Trophoblast cell (in vitro differentiated cells and primary cell): ENCODE measurements at regions not wholly inside any gene's neighbourhood (a gene's known extent, or its start where the extent isn't known, plus 50 kb on each side); places are given as distances from the start of the nearest gene placed in this dataset.
A peak's percentile ranks its signal among the peaks of the same experiment; 100 is the strongest.

Experiments
- DNase-seq, 2 donors: peaks; one replicate each; pipeline ENCODE4 v3.0.0-alpha.2; 2016
- H2AFZ ChIP-seq: 2 replicates; pipeline ENCODE4 v1.6.1; 2013; ENCODE audit warnings: low read length, moderate library complexity, mild to moderate bottlenecking; ENCODE audit not compliant: insufficient read depth, poor library complexity
- H2AK5ac ChIP-seq: 2 replicates; pipeline ENCODE4 v1.6.1; 2013; ENCODE audit warnings: mild to moderate bottlenecking, low read length
- H2BK120ac ChIP-seq: 2 replicates; pipeline ENCODE4 v1.6.1; 2013; ENCODE audit warnings: low read length, mild to moderate bottlenecking, moderate library complexity; ENCODE audit not compliant: insufficient read depth, poor library complexity
- H2BK12ac ChIP-seq: 2 replicates; pipeline ENCODE4 v1.6.1; 2013; ENCODE audit warnings: mild to moderate bottlenecking, low read length, moderate library complexity
- H2BK5ac ChIP-seq: 2 replicates; pipeline ENCODE4 v1.6.1; 2013; ENCODE audit warnings: low read length, low read depth, moderate library complexity, mild to moderate bottlenecking; ENCODE audit not compliant: poor library complexity
- H3K14ac ChIP-seq: 2 replicates; pipeline ENCODE4 v1.6.1; 2013; ENCODE audit warnings: mild to moderate bottlenecking, low read length
- H3K18ac ChIP-seq: 2 replicates; pipeline ENCODE4 v1.6.1; 2013; ENCODE audit warnings: mild to moderate bottlenecking, low read length
- H3K23ac ChIP-seq: 2 replicates; pipeline ENCODE4 v1.6.1; 2013; ENCODE audit warnings: low read length
- H3K27ac ChIP-seq: 2 replicates; pipeline ENCODE4 v1.5.1; 2013; ENCODE audit warnings: low read depth, mild to moderate bottlenecking, inconsistent platforms, low read length, moderate library complexity
- H3K27me3 ChIP-seq: 2 replicates; pipeline ENCODE4 v1.6.1; 2013; ENCODE audit warnings: inconsistent platforms, mild to moderate bottlenecking, low read length, moderate library complexity; ENCODE audit not compliant: insufficient read depth
- H3K36me3 ChIP-seq, 2 experiments: 1 replicate in 1 of 2; 2 replicates in 1 of 2; pipeline ENCODE4 v1.6.1; 2013; ENCODE audit warnings: low read length in 2 of 2, mild to moderate bottlenecking in 2 of 2, moderate library complexity in 1 of 2; ENCODE audit not compliant: insufficient read depth in 2 of 2, control insufficient read depth in 1 of 2
- H3K4ac ChIP-seq: 2 replicates; pipeline ENCODE4 v1.6.1; 2013; ENCODE audit warnings: low read depth, mild to moderate bottlenecking, low read length, moderate library complexity
- H3K4me1 ChIP-seq, 2 experiments: 1 replicate in 1 of 2; 2 replicates in 1 of 2; pipeline ENCODE4 v1.6.1; 2013; ENCODE audit warnings: low read length in 2 of 2, mild to moderate bottlenecking in 2 of 2, moderate library complexity in 1 of 2; ENCODE audit not compliant: insufficient read depth in 2 of 2, control insufficient read depth in 1 of 2
- H3K4me2 ChIP-seq: 2 replicates; pipeline ENCODE4 v1.6.1; 2013; ENCODE audit warnings: inconsistent platforms, mild to moderate bottlenecking, low read length, moderate library complexity
- H3K4me3 ChIP-seq: 2 replicates; pipeline ENCODE4 v1.5.1; 2013; ENCODE audit warnings: mild to moderate bottlenecking, low read depth, low read length, inconsistent platforms
- H3K79me1 ChIP-seq: one replicate; pipeline ENCODE4 v1.6.1; 2013; ENCODE audit warnings: low read length
- H3K79me2 ChIP-seq: 2 replicates; pipeline ENCODE4 v1.6.1; 2013; ENCODE audit warnings: low read length, mild to moderate bottlenecking; ENCODE audit not compliant: control insufficient read depth, insufficient read depth, poor library complexity
- H3K9ac ChIP-seq: 2 replicates; pipeline ENCODE4 v1.6.1; 2013; ENCODE audit warnings: mild to moderate bottlenecking, low read length
- H3K9me3 ChIP-seq: 2 replicates; pipeline ENCODE4 v1.6.1; 2013; ENCODE audit warnings: low read depth, mild to moderate bottlenecking, control low read depth, inconsistent platforms, low read length; ENCODE audit not compliant: insufficient read depth
- H4K12ac ChIP-seq: 2 replicates; pipeline ENCODE4 v1.6.1; 2013; ENCODE audit warnings: low read depth, mild to moderate bottlenecking, low read length, moderate library complexity
- H4K8ac ChIP-seq: 2 replicates; pipeline ENCODE4 v1.6.1; 2013; ENCODE audit warnings: low read depth, mild to moderate bottlenecking, low read length, moderate library complexity
- H4K91ac ChIP-seq: one replicate; pipeline ENCODE4 v1.6.1; 2013; ENCODE audit warnings: low read depth, mild to moderate bottlenecking, low read length, moderate library complexity
- WGBS: extraction: QIAGEN DNeasy Blood & Tissue Kit; methylation state at CpG from one replicate; pipeline ENCODE4 v1.1.7; 2013; ENCODE audit warnings: missing lambda C conversion rate; ENCODE audit not compliant: insufficient read length, insufficient coverage; ENCODE audit errors: extremely low coverage; 5-methylcytosine and 5-hydroxymethylcytosine counted together

DNA sequence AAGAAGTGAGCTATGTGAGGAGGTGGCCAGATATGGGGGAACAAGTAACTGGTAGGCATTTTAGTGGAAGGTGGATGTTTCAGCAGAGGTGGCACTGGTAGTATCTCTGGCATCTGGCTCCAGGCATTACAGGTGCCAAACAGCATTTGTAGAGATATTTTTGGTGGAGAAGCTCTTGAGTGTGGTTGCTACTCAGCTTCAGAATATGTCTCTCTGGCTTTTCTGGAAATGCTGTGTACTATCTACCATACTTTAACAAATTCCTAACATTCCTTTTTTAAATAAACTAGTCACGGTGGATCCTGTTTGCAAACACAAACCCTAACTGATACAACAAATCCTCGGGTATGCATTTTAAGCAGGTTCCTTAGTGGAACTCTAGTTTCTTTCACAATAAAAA lies 128.0 kb downstream of the BARX2 start:
- Histone ChIP-seq H3K79me1 (no peaks in the 10 kb centered on the region), H3K14ac (no peak overlapping the region), H4K91ac (no peak overlapping the region), H3K4ac (no peak overlapping the region), H3K9me3 (no peaks in the 10 kb centered on the region), H3K79me2 (no peaks in the 10 kb centered on the region), H2AK5ac (no peak overlapping the region), H3K36me3 (no peaks in the 10 kb centered on the region), H4K8ac (no peak overlapping the region), H2BK120ac (no peak overlapping the region), H2AFZ (no peak overlapping the region), H3K23ac (no peak overlapping the region), H3K4me1 (peaks cover 2% of the 10 kb centered on the region in 2 experiments), H3K9ac (no peak overlapping the region), H3K4me3 (no peak overlapping the region), H4K12ac (no peak overlapping the region), H3K27ac (no peak overlapping the region), H3K4me2 (no peak overlapping the region), H2BK12ac (no peak overlapping the region), H3K27me3 (no peaks in the 10 kb centered on the region), H3K18ac (no peak overlapping the region), H2BK5ac (no peak overlapping the region)
- DNase-seq, result peak; percentile 42 to 69
- WGBS, result no CpG with 5 or more reads among the region's 2 CpGs

DNA sequence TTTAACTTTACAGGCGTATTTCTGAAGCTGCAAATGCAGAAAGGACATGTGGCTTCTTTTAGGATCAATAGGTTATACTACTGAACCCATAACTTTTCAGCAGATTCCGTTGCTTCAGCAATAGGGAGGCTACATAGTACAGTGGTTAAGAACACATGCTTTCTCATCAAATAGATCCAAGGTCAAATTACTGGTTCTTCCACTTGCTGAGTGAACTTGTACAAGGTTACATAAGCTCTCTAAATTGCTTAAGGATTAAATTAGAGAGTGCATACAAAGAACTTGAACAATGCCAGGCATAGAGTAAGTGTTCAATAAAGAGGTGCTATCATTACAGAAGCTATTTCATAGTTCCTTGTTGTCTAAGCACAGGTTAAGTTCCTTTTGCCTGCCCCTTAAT lies 129.6 kb downstream of the BARX2 start:
- H3K36me3 ChIP-seq, result no peaks in the 10 kb centered on the region
- no peak overlapping the region for H3K27ac ChIP-seq
- no peak overlapping the region for H4K8ac ChIP-seq
- no peak overlapping the region for H2BK120ac ChIP-seq
- H3K14ac ChIP-seq, result no peak overlapping the region
- no peak overlapping the region for H3K18ac ChIP-seq
- DNase-seq, result peak in 1 of 2 donors; percentile 75
- H3K9me3 ChIP-seq, result no peaks in the 10 kb centered on the region
- H3K27me3 ChIP-seq, result no peaks in the 10 kb centered on the region
- no peaks in the 10 kb centered on the region for H3K79me2 ChIP-seq
- H3K4me1 ChIP-seq, result peaks cover 2% of the 10 kb centered on the region in 2 experiments
- no peak overlapping the region for H4K12ac ChIP-seq
- H3K79me1 ChIP-seq, result no peaks in the 10 kb centered on the region
- no peak overlapping the region for H2AFZ ChIP-seq
- no peak overlapping the region for H2BK12ac ChIP-seq
- no peak overlapping the region for H3K4me3 ChIP-seq
- no peak overlapping the region for H2AK5ac ChIP-seq
- WGBS, result no CpG with 5 or more reads among the region's 2 CpGs
- H3K4me2 ChIP-seq, result no peak overlapping the region
- no peak overlapping the region for H3K4ac ChIP-seq
- no peak overlapping the region for H2BK5ac ChIP-seq
- no peak overlapping the region for H4K91ac ChIP-seq
- no peak overlapping the region for H3K23ac ChIP-seq
- no peak overlapping the region for H3K9ac ChIP-seq

DNA sequence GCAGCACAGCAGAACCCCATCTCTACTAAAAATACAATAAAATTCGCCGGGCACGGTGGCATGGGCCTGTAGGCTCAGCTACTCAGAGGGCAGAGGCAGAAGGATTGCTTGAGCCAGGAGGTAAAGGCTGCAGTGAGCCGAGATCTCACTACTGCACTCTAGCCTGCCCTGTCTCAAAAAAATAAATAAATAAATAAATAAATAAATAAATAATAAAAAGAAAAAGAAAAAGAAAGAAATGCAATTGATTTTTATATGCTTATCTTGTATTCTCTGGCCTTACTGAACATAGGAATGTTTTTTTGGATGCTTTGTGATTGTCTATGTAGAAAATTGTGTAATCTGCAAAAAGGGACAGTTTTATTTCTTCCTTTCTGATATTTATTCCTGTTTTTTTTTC lies 132.5 kb downstream of the BARX2 start:
- H3K36me3 ChIP-seq, result no peaks in the 10 kb centered on the region
- no peak overlapping the region for H3K4ac ChIP-seq
- DNase-seq, result no peak
- no peaks in the 10 kb centered on the region for H3K27me3 ChIP-seq
- no peak overlapping the region for H4K12ac ChIP-seq
- H3K9me3 ChIP-seq, result no peaks in the 10 kb centered on the region
- H2AFZ ChIP-seq, result no peak overlapping the region
- no peak overlapping the region for H4K91ac ChIP-seq
- H2AK5ac ChIP-seq, result no peak overlapping the region
- H3K4me1 ChIP-seq, result peaks cover 2% of the 10 kb centered on the region in 2 experiments
- H3K18ac ChIP-seq, result no peak overlapping the region
- no peak overlapping the region for H3K14ac ChIP-seq
- no peak overlapping the region for H3K23ac ChIP-seq
- no peaks in the 10 kb centered on the region for H3K79me1 ChIP-seq
- H3K79me2 ChIP-seq, result no peaks in the 10 kb centered on the region
- H2BK12ac ChIP-seq, result no peak overlapping the region
- no peak overlapping the region for H2BK120ac ChIP-seq
- no peak overlapping the region for H2BK5ac ChIP-seq
- H3K4me3 ChIP-seq, result no peak overlapping the region
- H3K4me2 ChIP-seq, result no peak overlapping the region
- no peak overlapping the region for H4K8ac ChIP-seq
- H3K9ac ChIP-seq, result no peak overlapping the region
- H3K27ac ChIP-seq, result no peak overlapping the region
- WGBS, result no CpG with 5 or more reads among the region's 4 CpGs

DNA sequence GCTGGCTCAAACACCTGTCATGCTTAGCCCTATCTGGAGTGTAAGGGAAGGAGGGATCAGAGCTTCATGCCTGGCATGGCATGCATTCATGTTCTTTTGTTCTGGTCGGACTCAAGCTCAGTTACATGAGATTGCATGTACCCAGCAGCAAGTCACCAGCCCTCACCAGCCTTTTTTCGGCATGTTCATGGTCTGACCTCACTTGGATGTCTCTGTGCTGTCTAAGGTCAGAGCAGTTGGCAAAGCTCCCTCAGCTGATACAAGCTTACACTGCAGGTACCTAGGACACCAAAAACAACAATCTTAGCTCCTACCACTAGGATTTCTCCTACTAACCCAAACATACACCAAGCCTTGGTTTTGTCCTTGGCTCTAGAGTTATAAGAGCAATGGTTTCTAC lies 152.6 kb downstream of the BARX2 start:
- Histone ChIP-seq H3K23ac (no peak overlapping the region), H3K36me3 (no peaks in the 10 kb centered on the region), H2AK5ac (no peak overlapping the region), H3K4me3 (no peak overlapping the region), H3K4me1 (no peaks in the 10 kb centered on the region), H3K27me3 (no peaks in the 10 kb centered on the region), H3K18ac (no peak overlapping the region), H2BK12ac (no peak overlapping the region), H3K9me3 (no peaks in the 10 kb centered on the region), H2AFZ (no peak overlapping the region), H4K8ac (no peak overlapping the region), H2BK5ac (no peak overlapping the region), H4K12ac (no peak overlapping the region), H3K79me1 (no peaks in the 10 kb centered on the region), H3K14ac (no peak overlapping the region), H2BK120ac (no peak overlapping the region), H3K4me2 (no peak overlapping the region), H4K91ac (no peak overlapping the region), H3K27ac (no peak overlapping the region), H3K4ac (no peak overlapping the region), H3K9ac (no peak overlapping the region), H3K79me2 (no peaks in the 10 kb centered on the region)
- no CpG with 5 or more reads among the region's 2 CpGs for WGBS
- DNase-seq, result no peak
